Left hindlimb (tissue), 1 donor: ENCODE measurements at regions not wholly inside any gene's neighbourhood (a gene's known extent, or its start where the extent isn't known, plus 50 kb on each side); places are given as distances from the start of the nearest gene placed in this dataset.

Experiments
- DNase-seq: peaks from one replicate; pipeline ENCODE4 v3.0.0-alpha.2; 2018

GRCh38 chr1:175894581-175894980 is 151.2 kb upstream of the TNR start:
- DNase-seq = no peak

- DNase-seq = no peak
These were observed 149.8 kb upstream of the TNR start for GRCh38 chr1:175893192-175893591.

GRCh38 chr1:175892686-175893085 is 149.3 kb upstream of the TNR start:
- no peak for DNase-seq

GRCh38 chr1:175891783-175892309 is 148.5 kb upstream of the TNR start:
- DNase-seq = no peak

- no peak for DNase-seq
These were observed 147.6 kb upstream of the TNR start for GRCh38 chr1:175890958-175891357.

GRCh38 chr1:175889848-175890247 is 146.5 kb upstream of the TNR start:
- no peak for DNase-seq

GRCh38 chr1:175888996-175889395 is 145.6 kb upstream of the TNR start:
- DNase-seq = no peak

- DNase-seq = peak; percentile 60
These were observed 144.6 kb upstream of the TNR start for GRCh38 chr1:175887981-175888428.

GRCh38 chr1:175887521-175887920 is 144.1 kb upstream of the TNR start:
- DNase-seq = no peak

GRCh38 chr1:175885326-175885725 is 141.9 kb upstream of the TNR start:
- no peak for DNase-seq

GRCh38 chr1:175884369-175884768 is 141.0 kb upstream of the TNR start:
- no peak for DNase-seq

- no peak for DNase-seq
These were observed 138.8 kb upstream of the TNR start for GRCh38 chr1:175882192-175882591.

- DNase-seq = no peak
These were observed 138.0 kb upstream of the TNR start for GRCh38 chr1:175881246-175881976.

GRCh38 chr1:175878775-175879174 is 135.4 kb upstream of the TNR start:
- no peak for DNase-seq

- no peak for DNase-seq
These were observed 134.7 kb upstream of the TNR start for GRCh38 chr1:175877939-175878737.

GRCh38 chr1:175875556-175875955 is 132.2 kb upstream of the TNR start:
- DNase-seq = no peak

GRCh38 chr1:175874081-175874480 is 130.7 kb upstream of the TNR start:
- DNase-seq = no peak

- DNase-seq = no peak
These were observed 130.0 kb upstream of the TNR start for GRCh38 chr1:175873290-175873935.

- no peak for DNase-seq
These were observed 129.2 kb upstream of the TNR start for GRCh38 chr1:175872588-175872987.

- no peak for DNase-seq
These were observed 128.3 kb upstream of the TNR start for GRCh38 chr1:175871647-175872046.

- no peak for DNase-seq
These were observed 126.8 kb upstream of the TNR start for GRCh38 chr1:175870217-175870616.

- no peak for DNase-seq
These were observed 123.4 kb upstream of the TNR start for GRCh38 chr1:175866776-175867175.

GRCh38 chr1:175865041-175865766 is 121.8 kb upstream of the TNR start:
- no peak for DNase-seq
